ENCODE measurements at regions not wholly inside any gene's neighbourhood (a gene's known extent, or its start where the extent isn't known, plus 50 kb on each side); places are given as distances from the start of the nearest gene placed in this dataset.
"Not testable (repeated sequence)": the region's sequence is repeated elsewhere in the genome, so short reads cannot be mapped to it uniquely, and the experiment has no call there.

DNA sequence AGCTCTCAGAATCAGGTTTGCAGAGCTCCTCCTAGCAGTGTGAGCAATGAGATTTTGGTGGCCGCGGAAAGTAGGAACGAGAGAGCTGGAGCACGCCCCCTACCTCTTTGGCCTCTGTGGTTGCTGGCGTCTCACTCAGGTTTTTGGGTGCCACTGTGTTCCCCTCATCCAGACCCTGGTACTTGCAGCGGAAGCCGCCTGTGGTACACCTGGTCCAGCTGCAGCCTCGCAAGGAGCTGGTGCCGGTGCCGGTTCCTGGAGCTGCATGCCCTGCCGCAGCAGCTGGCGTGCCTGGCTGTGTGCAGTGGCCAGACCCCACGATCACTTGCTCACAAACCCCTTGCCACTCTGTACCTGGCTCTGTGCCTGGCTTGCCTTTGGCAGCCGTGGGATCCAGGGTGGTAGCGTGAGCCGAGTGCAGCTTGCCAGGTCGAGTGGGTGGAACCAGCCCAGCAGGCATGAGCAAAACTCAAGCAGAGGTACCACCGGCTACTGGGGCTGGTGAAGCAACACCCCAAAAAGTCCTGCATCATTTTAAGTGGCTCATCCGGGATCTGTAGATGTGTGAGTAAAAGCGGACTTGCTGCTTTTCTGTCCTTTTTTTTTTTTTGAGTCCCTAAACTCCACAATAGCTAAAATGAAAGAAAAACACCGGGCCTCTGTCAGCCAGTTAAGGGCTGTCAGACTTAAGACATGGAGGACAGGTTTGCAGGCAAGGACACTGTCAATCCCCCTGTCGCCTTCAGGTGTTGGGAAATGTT is 844.9 kb downstream of the KCNT2 start:
- no peak for DNase-seq (ENCODE audit: low read depth in 2 of 3, low spot score in 2 of 3)

GRCh38 chr1:195761104-195761503 is 847.1 kb downstream of the KCNT2 start:
- no peak for DNase-seq (ENCODE audit: low read depth in 2 of 3, low spot score in 2 of 3)

GRCh38 chr1:195756109-195756508 is 852.1 kb downstream of the KCNT2 start:
- no peak for DNase-seq (ENCODE audit: low read depth in 2 of 3, low spot score in 2 of 3)

DNA sequence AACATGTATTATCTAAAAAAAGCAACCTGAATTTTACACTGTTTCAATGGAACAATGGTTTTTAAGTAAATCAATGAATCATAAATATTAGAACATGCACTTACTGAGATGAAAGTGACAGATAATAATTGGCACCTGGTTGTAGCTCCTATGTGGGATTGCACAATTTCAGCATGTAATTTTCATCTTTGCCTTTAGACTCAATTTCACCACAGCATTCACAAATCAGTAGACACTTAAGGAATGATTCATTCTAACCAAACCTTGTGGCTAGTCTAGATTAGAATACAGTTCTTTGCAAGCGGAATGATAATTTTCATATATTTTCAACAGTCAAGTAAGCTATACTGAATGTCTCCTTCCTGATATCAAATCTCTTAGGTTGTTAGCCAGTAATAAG is 853.4 kb downstream of the KCNT2 start:
- no peak for DNase-seq (ENCODE audit: low read depth in 2 of 3, low spot score in 2 of 3)

GRCh38 chr1:195754303-195754702 is 853.9 kb downstream of the KCNT2 start:
- DNase-seq (ENCODE audit: low read depth in 2 of 3, low spot score in 2 of 3) = no peak

DNA sequence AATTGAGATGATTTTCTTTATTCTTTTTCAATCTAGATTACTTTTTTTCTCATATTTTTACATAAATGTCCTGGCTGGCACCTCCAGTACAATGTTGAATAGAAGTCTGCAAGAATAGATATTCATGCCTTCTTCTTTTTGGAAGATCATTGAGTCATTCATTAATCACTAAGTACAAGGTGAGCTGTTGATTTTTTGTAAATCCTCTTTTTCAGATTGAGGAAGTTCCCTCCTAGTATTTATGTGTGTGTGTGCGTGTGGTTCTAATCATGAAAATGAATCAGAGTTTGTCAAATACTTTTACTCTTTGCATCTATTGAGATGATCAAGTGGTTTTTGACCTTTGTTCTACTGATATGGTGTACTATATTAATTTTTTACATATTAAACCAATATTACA is 859.3 kb downstream of the KCNT2 start:
- no peak for DNase-seq (ENCODE audit: low read depth in 2 of 3, low spot score in 2 of 3)

- no peak for DNase-seq (ENCODE audit: low read depth in 2 of 3, low spot score in 2 of 3)
Measured at GRCh38 chr1:195745189-195746010, 862.8 kb downstream of the KCNT2 start.

DNA sequence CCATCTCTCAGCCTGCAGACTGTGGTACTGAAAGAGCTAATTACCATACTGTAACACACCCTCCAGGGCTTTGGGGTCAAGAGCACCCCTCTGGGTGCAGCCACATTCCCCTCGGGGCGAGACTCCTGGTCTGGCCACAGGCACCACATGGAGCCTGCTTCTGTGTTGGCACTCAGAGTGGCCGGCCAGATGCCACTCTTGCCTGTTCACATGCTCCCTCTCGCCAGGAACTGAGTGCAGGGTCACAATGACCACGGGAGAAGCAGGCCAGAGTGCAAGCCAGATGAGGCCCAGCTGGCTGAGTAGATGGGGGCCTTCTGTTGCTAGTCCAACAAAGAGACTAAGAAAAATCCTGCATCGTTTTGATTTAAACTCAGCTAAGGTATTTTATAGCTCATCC is 864.0 kb downstream of the KCNT2 start:
- no peak for DNase-seq (ENCODE audit: low read depth in 2 of 3, low spot score in 2 of 3)

DNA sequence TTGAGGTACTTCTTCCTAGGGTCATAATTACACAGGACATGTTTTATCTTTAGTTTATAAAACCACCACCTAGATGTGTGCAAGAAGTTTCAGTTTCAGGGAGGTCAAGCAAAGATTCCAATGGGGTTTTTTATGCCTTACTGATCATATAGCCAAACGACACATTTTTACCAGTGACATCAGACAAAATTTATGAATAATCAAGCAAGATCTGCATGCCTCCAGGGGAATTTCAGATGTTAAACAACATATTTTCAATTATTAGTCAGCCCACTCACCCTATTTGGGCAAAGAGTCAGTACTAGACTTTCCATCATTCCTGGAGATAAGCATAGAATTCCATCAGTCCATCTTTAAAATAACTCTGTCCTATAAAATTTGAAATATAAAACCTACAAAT is 867.4 kb downstream of the KCNT2 start:
- DNase-seq (ENCODE audit: low read depth in 2 of 3, low spot score in 2 of 3) = no peak

DNA sequence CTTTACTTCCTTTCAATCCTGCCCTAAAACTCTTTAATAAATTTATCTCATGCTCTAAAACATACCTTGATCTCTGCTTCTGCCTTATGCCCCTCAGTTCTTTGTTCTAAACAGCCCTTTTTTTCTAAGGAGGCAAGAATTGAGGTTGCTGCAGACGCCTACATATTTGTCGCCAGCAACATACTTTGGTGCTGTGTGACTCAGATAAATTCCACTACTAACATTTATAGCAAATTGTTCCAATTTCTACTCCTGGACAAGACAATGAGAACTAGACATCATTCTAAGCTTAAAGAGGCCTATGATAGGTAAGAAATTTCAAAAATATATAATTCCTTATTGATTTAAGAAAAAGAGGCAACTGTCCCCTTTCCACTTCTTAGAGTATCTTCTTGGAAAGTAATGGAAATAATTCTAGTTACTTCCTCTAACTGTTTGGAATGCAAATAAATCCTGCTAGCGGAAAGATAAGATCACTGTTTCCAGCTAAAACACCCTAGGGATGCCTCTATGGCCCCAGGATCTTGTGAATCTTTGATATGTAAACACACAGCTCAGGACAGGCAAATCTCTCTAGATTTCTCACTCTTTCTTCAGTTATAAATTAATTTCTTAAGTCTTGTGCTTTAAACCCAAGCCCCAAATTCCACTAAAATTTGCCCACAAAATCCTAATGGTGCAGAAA is 869.1 kb downstream of the KCNT2 start:
- no peak for DNase-seq (ENCODE audit: low read depth in 2 of 3, low spot score in 2 of 3)

GRCh38 chr1:195735140-195735539 is 873.1 kb downstream of the KCNT2 start:
- no peak for DNase-seq (ENCODE audit: low read depth in 2 of 3, low spot score in 2 of 3)

DNA sequence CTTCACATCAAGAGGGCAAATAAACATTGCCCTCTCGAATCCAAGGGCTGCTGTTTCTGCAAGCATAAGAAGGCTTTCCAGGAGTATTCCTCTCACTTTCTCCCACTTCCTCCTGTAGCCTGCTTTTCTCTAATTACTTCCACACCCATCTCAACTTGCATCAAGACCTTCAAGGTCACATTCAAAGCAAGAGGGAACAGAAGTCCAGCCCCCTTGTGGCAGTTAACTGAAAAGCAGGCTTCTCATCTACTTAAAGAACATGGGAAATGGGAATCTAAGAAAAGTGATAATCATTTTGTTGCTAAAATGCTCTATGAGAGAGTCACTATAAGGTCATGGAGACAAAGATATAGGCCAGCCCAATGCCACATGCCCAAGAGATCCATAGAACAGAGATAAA is 874.4 kb downstream of the KCNT2 start:
- DNase-seq (ENCODE audit: low read depth in 2 of 3, low spot score in 2 of 3) = no peak

DNA sequence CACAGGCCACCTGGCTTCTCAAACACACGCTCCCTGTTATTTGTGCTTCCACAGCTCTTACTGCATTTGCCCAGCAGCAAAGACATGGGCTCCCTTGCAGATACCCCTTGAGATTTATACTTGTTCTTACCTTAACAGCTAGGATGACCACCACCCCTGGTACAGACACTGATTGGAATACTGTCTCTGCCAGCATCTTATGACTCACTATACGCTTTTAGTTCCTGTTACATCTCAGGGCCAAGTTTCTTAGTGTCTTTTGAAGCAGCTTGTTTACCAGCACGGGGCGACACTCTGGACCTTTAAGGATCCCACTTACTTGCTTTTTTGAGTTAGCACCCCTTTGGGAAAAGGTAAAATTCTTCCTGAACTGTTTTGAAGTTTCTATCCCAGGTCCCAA is 874.8 kb downstream of the KCNT2 start:
- DNase-seq (ENCODE audit: low read depth in 2 of 3, low spot score in 2 of 3) = no peak

- DNase-seq (ENCODE audit: low read depth in 2 of 3, low spot score in 2 of 3) = no peak
Measured at GRCh38 chr1:195731385-195731784, 876.9 kb downstream of the KCNT2 start.

GRCh38 chr1:195723796-195724194 is 884.4 kb downstream of the KCNT2 start:
- DNase-seq (ENCODE audit: low read depth in 2 of 3, low spot score in 2 of 3) = no peak

DNA sequence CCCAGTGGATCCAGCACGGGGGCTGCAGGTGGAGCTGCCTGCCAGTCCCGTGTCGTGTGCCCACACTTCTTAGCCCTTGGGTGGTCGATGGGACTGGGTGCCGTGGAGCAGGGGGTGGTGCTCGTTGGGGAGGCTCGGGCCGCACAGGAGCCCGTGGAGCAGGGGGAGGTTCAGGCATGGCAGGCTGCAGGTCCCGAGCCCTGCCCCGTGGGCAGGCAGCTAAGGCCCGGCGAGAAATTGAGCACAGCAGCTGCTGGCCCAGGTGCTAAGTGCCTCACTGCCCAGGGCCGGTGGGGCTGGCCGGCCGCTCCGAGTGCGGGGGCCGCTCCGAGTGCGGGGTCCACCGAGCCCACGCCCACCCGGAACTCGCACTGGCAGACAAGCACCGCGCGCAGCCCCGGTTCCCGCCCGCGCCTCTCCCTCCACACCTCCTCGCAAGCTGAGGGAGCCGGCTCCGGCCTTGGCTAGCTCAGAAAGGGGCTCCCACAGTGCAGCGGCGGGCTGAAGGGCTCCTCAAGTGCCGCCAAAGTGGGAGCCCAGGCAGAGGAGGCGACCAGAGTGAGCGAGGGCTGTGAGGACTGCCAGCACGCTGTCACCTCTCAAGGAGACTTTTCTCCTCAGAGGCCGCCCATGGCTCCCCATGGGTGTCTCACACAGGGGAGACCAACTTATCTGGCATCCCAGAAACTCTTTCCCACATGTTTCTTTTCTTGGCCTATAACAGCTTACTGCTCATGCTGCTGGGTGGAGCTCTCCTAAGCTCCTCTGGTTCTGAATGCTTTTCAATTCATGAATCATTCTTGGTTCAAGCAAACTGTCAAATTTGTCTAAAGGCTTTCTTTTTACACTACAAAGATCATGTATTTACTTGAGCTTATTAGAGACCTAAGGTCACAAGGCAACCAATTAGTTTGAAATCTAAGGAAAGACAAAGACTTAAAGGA is 885.1 kb downstream of the KCNT2 start:
- DNase-seq (ENCODE audit: low read depth in 2 of 3, low spot score in 2 of 3) = not testable (repeated sequence)

- not testable (repeated sequence) for DNase-seq (ENCODE audit: low read depth in 2 of 3, low spot score in 2 of 3)
Measured at GRCh38 chr1:195722146-195722545, 886.1 kb downstream of the KCNT2 start.

GRCh38 chr1:195721210-195721971 is 886.8 kb downstream of the KCNT2 start:
- no peak for DNase-seq (ENCODE audit: low read depth in 2 of 3, low spot score in 2 of 3)

- DNase-seq (ENCODE audit: low read depth in 2 of 3, low spot score in 2 of 3) = no peak
Measured at GRCh38 chr1:195717651-195718050, 890.6 kb downstream of the KCNT2 start.

DNA sequence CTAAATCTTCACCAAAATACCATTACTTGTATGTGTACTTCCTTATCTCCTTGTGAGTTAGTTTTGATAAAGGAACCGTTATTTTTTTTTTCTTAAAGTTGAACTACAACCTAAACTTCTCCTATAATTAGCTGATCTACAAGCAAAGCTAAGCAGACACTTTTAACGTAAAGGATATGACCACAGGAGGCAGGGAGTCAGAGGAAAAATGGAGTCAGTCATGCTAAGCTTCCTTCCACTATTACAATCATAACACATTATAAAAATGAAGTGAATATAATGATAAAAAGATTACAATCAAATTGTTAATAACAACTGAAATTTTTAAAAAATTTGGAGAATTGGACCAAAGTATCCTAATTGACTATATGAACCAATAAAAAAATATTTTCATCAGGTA is 892.6 kb downstream of the KCNT2 start:
- no peak for DNase-seq (ENCODE audit: low read depth in 2 of 3, low spot score in 2 of 3)

Measured in activated CD8-positive, alpha-beta memory T cell treated with anti-CD3 and anti-CD28 coated beads for 48 hours (primary cell).